ENCODE measurements at regions not wholly inside any gene's neighbourhood (a gene's known extent, or its start where the extent isn't known, plus 50 kb on each side); places are given as distances from the start of the nearest gene placed in this dataset.

DNA sequence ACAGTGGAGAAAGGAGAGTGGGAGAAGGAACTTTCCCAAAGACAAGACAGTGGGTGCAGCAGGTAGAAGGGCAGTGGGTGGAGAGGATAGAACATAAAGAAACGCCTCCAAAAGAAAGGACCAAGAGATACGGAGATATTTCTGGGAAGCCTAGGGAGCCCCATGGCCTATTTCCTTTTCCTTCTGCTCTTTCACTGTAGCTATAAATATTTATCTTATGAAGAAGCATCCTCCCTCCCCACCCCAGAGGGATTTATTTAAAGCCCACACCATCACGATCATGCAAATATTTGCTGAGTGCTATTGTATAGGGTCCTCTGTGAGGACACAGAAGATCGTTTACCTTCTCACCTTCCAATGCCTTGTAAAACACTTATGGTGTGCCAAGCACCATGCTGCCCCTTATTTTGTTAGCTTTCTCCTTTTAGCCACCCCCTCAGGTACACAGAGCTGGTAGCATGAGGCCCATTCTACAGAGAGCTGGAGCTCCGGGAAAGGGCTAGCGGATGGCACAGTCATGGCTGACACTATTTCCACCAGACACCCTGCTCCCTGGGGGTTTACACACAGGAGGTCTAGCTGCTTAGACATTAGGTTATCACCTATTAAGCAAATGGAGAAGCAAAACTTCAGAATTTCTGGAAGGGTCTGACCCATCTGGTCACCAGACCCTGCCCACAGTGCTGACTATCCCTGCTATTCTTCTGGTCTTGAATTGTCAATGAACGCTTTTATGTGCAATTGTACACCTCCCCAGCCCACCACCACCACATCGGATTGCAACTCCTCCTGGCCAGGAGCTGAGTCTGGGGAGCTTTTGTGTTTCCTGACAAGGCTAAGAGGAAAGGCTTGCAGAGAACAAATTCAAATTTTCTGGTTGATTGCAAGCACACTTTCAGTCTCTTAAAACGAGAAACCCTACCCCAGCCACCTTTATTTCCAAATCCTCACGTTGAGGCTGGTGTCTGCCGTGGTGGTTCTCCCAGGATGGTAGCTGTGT, 91.8 kb upstream of the KLF7 start:
- no peaks in the 10 kb centered on the region for H3K36me3 ChIP-seq (ENCODE audit: control insufficient read depth, insufficient read depth, low read length)
- intact Hi-C loops (cut with micrococcal nuclease; ENCODE audit: unreplicated experiment) = no loop called here
- POLR2A ChIA-PET = no interaction called here
- no peak overlapping the region for H3K27ac ChIP-seq (ENCODE audit: low read length)
- H3K4me3 ChIP-seq (ENCODE audit: low read depth in 2 of 2, low read length in 2 of 2) = no peak overlapping the region
- ATAC-seq = no peak
- no TSS peak for BruUV-seq (replicated peaks)
- in situ Hi-C loops (cut with HindIII; ENCODE audit: low pct_unique_long_range_greater_than_20kb, low sequenced_read_pairs) = no loop called here
- H3K4me1 ChIP-seq (ENCODE audit: control insufficient read depth, insufficient read depth, low read length) = 0 out of 2 replicates have a peak, but pooled peaks cover 7% of the 10 kb centered on the region
- no peaks in the 10 kb centered on the region for H3K9me3 ChIP-seq (ENCODE audit: control insufficient read depth, insufficient read depth, low read depth, low read length)
- CTCF ChIA-PET = no interaction called here
- DNase-seq (ENCODE audit: low read depth, low spot score) = no peak
- TF ChIP-seq SIN3A (IDR thresholded peaks at IDR 0.05; ENCODE audit: borderline replicate concordance, insufficient read depth, low read depth, low read length) (no peak), TCF7L2 (IDR thresholded peaks at IDR 0.05; ENCODE audit: low read depth, low read length) (no peak), POLR2AphosphoS5 (IDR thresholded peaks at IDR 0.05; ENCODE audit: low read depth, low read length) (no peak)
- TF ChIP-seq, protein P1, sequence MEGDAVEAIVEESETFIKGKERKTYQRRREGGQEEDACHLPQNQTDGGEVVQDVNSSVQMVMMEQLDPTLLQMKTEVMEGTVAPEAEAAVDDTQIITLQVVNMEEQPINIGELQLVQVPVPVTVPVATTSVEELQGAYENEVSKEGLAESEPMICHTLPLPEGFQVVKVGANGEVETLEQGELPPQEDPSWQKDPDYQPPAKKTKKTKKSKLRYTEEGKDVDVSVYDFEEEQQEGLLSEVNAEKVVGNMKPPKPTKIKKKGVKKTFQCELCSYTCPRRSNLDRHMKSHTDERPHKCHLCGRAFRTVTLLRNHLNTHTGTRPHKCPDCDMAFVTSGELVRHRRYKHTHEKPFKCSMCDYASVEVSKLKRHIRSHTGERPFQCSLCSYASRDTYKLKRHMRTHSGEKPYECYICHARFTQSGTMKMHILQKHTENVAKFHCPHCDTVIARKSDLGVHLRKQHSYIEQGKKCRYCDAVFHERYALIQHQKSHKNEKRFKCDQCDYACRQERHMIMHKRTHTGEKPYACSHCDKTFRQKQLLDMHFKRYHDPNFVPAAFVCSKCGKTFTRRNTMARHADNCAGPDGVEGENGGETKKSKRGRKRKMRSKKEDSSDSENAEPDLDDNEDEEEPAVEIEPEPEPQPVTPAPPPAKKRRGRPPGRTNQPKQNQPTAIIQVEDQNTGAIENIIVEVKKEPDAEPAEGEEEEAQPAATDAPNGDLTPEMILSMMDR (IDR thresholded peaks at IDR 0.05) = no peak
- TF ChIP-seq, protein P2, sequence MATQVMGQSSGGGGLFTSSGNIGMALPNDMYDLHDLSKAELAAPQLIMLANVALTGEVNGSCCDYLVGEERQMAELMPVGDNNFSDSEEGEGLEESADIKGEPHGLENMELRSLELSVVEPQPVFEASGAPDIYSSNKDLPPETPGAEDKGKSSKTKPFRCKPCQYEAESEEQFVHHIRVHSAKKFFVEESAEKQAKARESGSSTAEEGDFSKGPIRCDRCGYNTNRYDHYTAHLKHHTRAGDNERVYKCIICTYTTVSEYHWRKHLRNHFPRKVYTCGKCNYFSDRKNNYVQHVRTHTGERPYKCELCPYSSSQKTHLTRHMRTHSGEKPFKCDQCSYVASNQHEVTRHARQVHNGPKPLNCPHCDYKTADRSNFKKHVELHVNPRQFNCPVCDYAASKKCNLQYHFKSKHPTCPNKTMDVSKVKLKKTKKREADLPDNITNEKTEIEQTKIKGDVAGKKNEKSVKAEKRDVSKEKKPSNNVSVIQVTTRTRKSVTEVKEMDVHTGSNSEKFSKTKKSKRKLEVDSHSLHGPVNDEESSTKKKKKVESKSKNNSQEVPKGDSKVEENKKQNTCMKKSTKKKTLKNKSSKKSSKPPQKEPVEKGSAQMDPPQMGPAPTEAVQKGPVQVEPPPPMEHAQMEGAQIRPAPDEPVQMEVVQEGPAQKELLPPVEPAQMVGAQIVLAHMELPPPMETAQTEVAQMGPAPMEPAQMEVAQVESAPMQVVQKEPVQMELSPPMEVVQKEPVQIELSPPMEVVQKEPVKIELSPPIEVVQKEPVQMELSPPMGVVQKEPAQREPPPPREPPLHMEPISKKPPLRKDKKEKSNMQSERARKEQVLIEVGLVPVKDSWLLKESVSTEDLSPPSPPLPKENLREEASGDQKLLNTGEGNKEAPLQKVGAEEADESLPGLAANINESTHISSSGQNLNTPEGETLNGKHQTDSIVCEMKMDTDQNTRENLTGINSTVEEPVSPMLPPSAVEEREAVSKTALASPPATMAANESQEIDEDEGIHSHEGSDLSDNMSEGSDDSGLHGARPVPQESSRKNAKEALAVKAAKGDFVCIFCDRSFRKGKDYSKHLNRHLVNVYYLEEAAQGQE (IDR thresholded peaks at IDR 0.05; ENCODE audit: insufficient read depth in 1 of 2, low read depth in 2 of 2, low read length in 1 of 2) = no peak
- no peaks in the 10 kb centered on the region for H3K27me3 ChIP-seq (ENCODE audit: control insufficient read depth, insufficient read depth, low read length)

DNA sequence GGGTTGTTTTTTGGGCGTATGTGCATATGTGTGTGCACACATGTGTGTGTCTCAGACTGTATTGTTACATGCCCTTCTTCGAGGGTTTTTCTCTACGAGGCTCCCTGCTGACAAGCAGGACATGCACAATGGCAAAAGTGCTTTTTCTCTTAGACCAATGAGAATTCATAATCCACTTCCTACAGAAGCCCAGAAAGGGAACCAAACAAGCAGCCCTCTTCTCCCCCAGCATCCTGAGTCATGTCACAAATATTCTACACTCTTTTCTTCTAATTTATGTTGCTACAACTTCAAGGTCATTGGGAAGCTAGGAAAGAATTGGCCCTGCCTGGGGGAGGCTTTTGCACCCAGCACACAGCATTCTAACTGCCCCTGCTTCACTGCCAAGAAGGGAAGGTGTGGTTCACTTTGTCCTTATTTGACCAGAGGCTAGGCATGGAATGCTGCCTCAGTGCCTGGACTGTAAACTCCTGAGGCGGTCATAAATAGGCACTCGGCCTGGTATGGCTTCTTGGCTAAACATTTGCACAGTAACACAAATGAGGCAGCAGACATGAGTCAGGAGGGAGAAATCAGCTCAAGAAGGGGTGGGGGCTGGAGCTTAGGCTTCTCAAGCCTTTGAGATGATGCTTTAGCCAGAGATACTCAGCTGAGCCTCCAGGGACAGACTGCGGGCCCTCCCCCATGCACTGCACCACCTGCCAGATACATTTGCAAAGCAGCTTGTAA, 92.7 kb upstream of the KLF7 start:
- Histone ChIP-seq H3K36me3 (ENCODE audit: control insufficient read depth, insufficient read depth, low read length) (no peaks in the 10 kb centered on the region), H3K9me3 (ENCODE audit: control insufficient read depth, insufficient read depth, low read depth, low read length) (no peaks in the 10 kb centered on the region), H3K4me1 (ENCODE audit: control insufficient read depth, insufficient read depth, low read length) (0 out of 2 replicates have a peak, but pooled peaks cover 7% of the 10 kb centered on the region), H3K4me3 (ENCODE audit: low read depth in 2 of 2, low read length in 2 of 2) (no peak overlapping the region), H3K27ac (ENCODE audit: low read length) (no peak overlapping the region), H3K27me3 (ENCODE audit: control insufficient read depth, insufficient read depth, low read length) (no peaks in the 10 kb centered on the region)
- no TSS peak for BruUV-seq (replicated peaks)
- peak; percentile 88 for DNase-seq (ENCODE audit: low read depth, low spot score)
- ATAC-seq = peak; percentile 83
- in situ Hi-C loops (cut with HindIII; ENCODE audit: low pct_unique_long_range_greater_than_20kb, low sequenced_read_pairs) = no loop called here
- POLR2A ChIA-PET = no interaction called here
- TF ChIP-seq, protein P1 (IDR thresholded peaks at IDR 0.05) = no peak
- TF ChIP-seq, protein P2 (IDR thresholded peaks at IDR 0.05; ENCODE audit: insufficient read depth in 1 of 2, low read depth in 2 of 2, low read length in 1 of 2) = no peak
- no peak for TF ChIP-seq SIN3A (IDR thresholded peaks at IDR 0.05; ENCODE audit: borderline replicate concordance, insufficient read depth, low read depth, low read length)
- no peak for TF ChIP-seq TCF7L2 (IDR thresholded peaks at IDR 0.05; ENCODE audit: low read depth, low read length)
- no peak for TF ChIP-seq POLR2AphosphoS5 (IDR thresholded peaks at IDR 0.05; ENCODE audit: low read depth, low read length)
- CTCF ChIA-PET = no interaction called here
- intact Hi-C loops (cut with micrococcal nuclease; ENCODE audit: unreplicated experiment) = no loop called here

Data from Panc1 (cell line).